A673 (cell line): ENCODE measurements at regions not wholly inside any gene's neighbourhood (a gene's known extent, or its start where the extent isn't known, plus 50 kb on each side); places are given as distances from the start of the nearest gene placed in this dataset.

Experiments used
- CTCF ChIP-seq: fragments of 300-800, 200-600 bp; sonication (generic); conservative IDR thresholded peaks from 2 replicates; pipeline ENCODE4 v1.5.1; 2017; ENCODE audit warnings: low read depth, mild to moderate bottlenecking, antibody characterized with exemption, low read length, moderate library complexity, mixed read lengths
- EZH2 ChIP-seq: fragments of 200-600 bp; sonication (generic); IDR thresholded peaks from 2 replicates; pipeline ENCODE4 v1.6.1; 2017; ENCODE audit warnings: borderline replicate concordance, low read depth, mild to moderate bottlenecking, mixed read lengths, antibody characterized with exemption, low read length; ENCODE audit not compliant: poor library complexity, severe bottlenecking

DNA sequence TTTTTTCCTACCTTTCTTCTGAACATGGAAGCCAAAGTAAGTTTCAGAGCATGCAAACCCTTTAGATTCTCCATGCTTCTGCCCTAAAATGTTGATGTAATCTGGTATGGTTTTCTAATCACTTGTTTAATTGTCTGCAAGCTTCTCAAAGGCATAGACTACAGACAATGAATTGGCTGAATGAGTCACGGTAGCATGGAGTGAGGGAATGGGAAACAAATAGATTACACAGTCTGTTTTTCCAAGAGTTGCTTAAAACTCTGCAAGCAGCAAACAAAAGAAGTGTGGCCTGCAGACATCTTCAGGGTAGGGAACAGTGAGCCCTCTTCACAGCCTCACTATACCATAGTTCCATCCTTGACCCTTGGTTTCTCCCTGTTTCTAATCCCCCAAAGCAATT is 326.0 kb downstream of the BARHL2 start:
- TF ChIP-seq CTCF (no peak), EZH2 (no peak)
